SK-N-SH (cell line): ENCODE measurements at regions not wholly inside any gene's neighbourhood (a gene's known extent, or its start where the extent isn't known, plus 50 kb on each side); places are given as distances from the start of the nearest gene placed in this dataset.

Experiments
- CTCF ChIA-PET: fragments of 300-600, 350-600 bp; formaldehyde crosslinking; extraction: SDS; loops from one replicate; lab custom pipeline; 2021; lab: Yijun Ruan, JAX
- POLR2A ChIA-PET: fragments of 350-600 bp; sonication (Branson Sonifier 250); formaldehyde crosslinking; extraction: SDS; loops from one replicate; lab custom pipeline; 2020; ENCODE audit warnings: antibody characterized with exemption, inconsistent platforms; lab: Yijun Ruan, JAX
- DNase-seq: peaks from one replicate; pipeline ENCODE4 v3.0.0; 2012
- H2AFZ ChIP-seq: fragments of 200-600 bp; sonication (generic); 2 replicates; pipeline ENCODE4 v1.8.1; 2016; ENCODE audit warnings: antibody characterized with exemption, mild to moderate bottlenecking, low read depth
- H3F3A ChIP-seq: fragments of 200-600 bp; sonication (generic); replicated peaks from 2 replicates; pipeline ENCODE3; 2016; ENCODE audit warnings: antibody characterized with exemption, mild to moderate bottlenecking; ENCODE audit not compliant: insufficient read depth
- H3K27ac ChIP-seq, 2 experiments: fragments of 200-500 bp in 1 of 2; fragments of 200-600 bp in 1 of 2; sonication (Bioruptor generic) in 1 of 2; sonication (generic), shearing (Covaris generic) in 1 of 2; 2 replicates each; pipeline versions ENCODE4 v1.5.1 to v1.6.1; 2014 to 2016; ENCODE audit warnings: low read depth in 2 of 2, inconsistent platforms in 1 of 2, low read length in 1 of 2, mild to moderate bottlenecking in 1 of 2, mixed read lengths in 1 of 2
- H3K27me3 ChIP-seq: fragments of 200-600 bp; sonication (generic), shearing (Covaris generic); 2 replicates; pipeline ENCODE4 v1.6.1; 2016; ENCODE audit warnings: mixed run types; ENCODE audit not compliant: insufficient read depth
- H3K36me3 ChIP-seq, 2 experiments: fragments of 200-500 bp in 1 of 2; fragments of 200-600 bp in 1 of 2; sonication (Bioruptor generic) in 1 of 2; sonication (generic) in 1 of 2; replicated peaks in 1 of 2; 2 replicates each; pipeline versions ENCODE3 to v1.5.1; 2014 to 2016; ENCODE audit warnings: low read length in 1 of 2, mild to moderate bottlenecking in 1 of 2; ENCODE audit not compliant: insufficient read depth in 2 of 2, control insufficient read depth in 1 of 2
- H3K4me1 ChIP-seq, 2 experiments: fragments of 200-500 bp in 1 of 2; fragments of 200-600 bp in 1 of 2; sonication (Bioruptor generic) in 1 of 2; sonication (generic), shearing (Covaris generic) in 1 of 2; 2 replicates each; pipeline versions ENCODE4 v1.5.1 to v1.6.1; 2014 to 2016; ENCODE audit warnings: low read depth in 1 of 2, low read length in 1 of 2, mixed run types in 1 of 2; ENCODE audit not compliant: insufficient read depth in 2 of 2, control insufficient read depth in 1 of 2
- H3K4me2 ChIP-seq: fragments of 200-600 bp; sonication (generic), shearing (Covaris generic); 2 replicates; pipeline ENCODE4 v1.6.1; 2017; ENCODE audit warnings: mixed run types
- H3K4me3 ChIP-seq, 2 experiments: fragments of 200-500 bp in 1 of 2; fragments of 200-600 bp in 1 of 2; sonication (Bioruptor generic) in 1 of 2; sonication (generic), shearing (Covaris generic) in 1 of 2; 2 replicates each; pipeline versions ENCODE4 v1.5.1 to v1.8.1; 2014 to 2016; ENCODE audit warnings: low read depth in 2 of 2, inconsistent platforms in 1 of 2, low read length in 1 of 2, mild to moderate bottlenecking in 1 of 2, mixed read lengths in 1 of 2, moderate library complexity in 1 of 2
- H3K79me2 ChIP-seq: fragments of 200-600 bp; sonication (generic); 2 replicates; pipeline ENCODE4 v1.8.1; 2017; ENCODE audit warnings: mild to moderate bottlenecking; ENCODE audit not compliant: insufficient read depth
- H3K9ac ChIP-seq: fragments of 200-600 bp; sonication (generic); 2 replicates; pipeline ENCODE4 v1.6.1; 2017; ENCODE audit warnings: mixed run types
- H3K9me2 ChIP-seq: fragments of 200-600 bp; sonication (generic); 2 replicates; pipeline ENCODE4 v1.6.1; 2017; ENCODE audit warnings: mixed run types
- H3K9me3 ChIP-seq: fragments of 200-600 bp; sonication (generic); 2 replicates; pipeline ENCODE4 v1.6.1; 2017; ENCODE audit warnings: mixed run types, mild to moderate bottlenecking, moderate library complexity
- H4K20me1 ChIP-seq: fragments of 200-600 bp; sonication (generic); 2 replicates; pipeline ENCODE4 v1.6.1; 2017; ENCODE audit warnings: mild to moderate bottlenecking, mixed run types; ENCODE audit not compliant: insufficient read depth
- CTCF ChIP-seq: fragments of 200-600 bp; sonication (generic); IDR thresholded peaks from 2 replicates; pipeline ENCODE4 v1.6.1; 2017; ENCODE audit warnings: antibody characterized with exemption, mild to moderate bottlenecking, moderate library complexity
- FOXJ3 ChIP-seq: sonication (generic); formaldehyde crosslinking; IDR thresholded peaks from 2 replicates; pipeline ENCODE4 v1.5.1; 2020; ENCODE audit warnings: mild to moderate bottlenecking, missing genetic modification reagents
- GATA2 ChIP-seq: sonication (generic); formaldehyde crosslinking; IDR thresholded peaks from 2 replicates; pipeline ENCODE4 v1.5.0; 2020; ENCODE audit warnings: mild to moderate bottlenecking, missing genetic modification reagents
- IRF3 ChIP-seq: fragments of 150-350 bp; IDR thresholded peaks from 2 replicates; pipeline ENCODE4 v1.6.1; 2016; ENCODE audit warnings: mild to moderate bottlenecking, low read depth, low read length
- MAX ChIP-seq: IDR thresholded peaks from 2 replicates; pipeline ENCODE4 v1.4.0; 2012; ENCODE audit warnings: low read depth
- MXI1 ChIP-seq: IDR thresholded peaks from 2 replicates; pipeline ENCODE4 v1.6.1; 2012; ENCODE audit warnings: mild to moderate bottlenecking, low read depth, low read length, improper control_type of control experiment
- NRF1 ChIP-seq: IDR thresholded peaks from 2 replicates; pipeline ENCODE4 v1.6.1; 2012; ENCODE audit warnings: low read depth, mild to moderate bottlenecking, low read length
- PBX3 ChIP-seq: IDR thresholded peaks from 2 replicates; pipeline ENCODE4; 2012
- POLR2AphosphoS5 ChIP-seq: IDR thresholded peaks from 2 replicates; pipeline ENCODE4 v1.6.1; 2012; ENCODE audit warnings: low read depth, low read length
- RCOR1 ChIP-seq: fragments of 150-350 bp; IDR thresholded peaks from 2 replicates; pipeline ENCODE4 v1.6.1; 2017; ENCODE audit warnings: antibody characterized with exemption, low read length
- REST ChIP-seq: IDR thresholded peaks from 2 replicates; pipeline ENCODE4 v1.6.1; 2012; ENCODE audit warnings: mild to moderate bottlenecking, low read depth, low read length, moderate library complexity
- RXRA ChIP-seq: IDR thresholded peaks from 2 replicates; pipeline ENCODE4 v1.4.0; 2012; ENCODE audit warnings: low read depth, mild to moderate bottlenecking, borderline replicate concordance
- TAF1 ChIP-seq: IDR thresholded peaks from 2 replicates; pipeline ENCODE4 v1.6.1; 2012; ENCODE audit warnings: low read depth, mild to moderate bottlenecking, low read length, moderate library complexity, borderline replicate concordance
- USF1 ChIP-seq: IDR thresholded peaks from 2 replicates; pipeline ENCODE4 v1.4.0; 2012; ENCODE audit warnings: low read depth, borderline replicate concordance
- USF2 ChIP-seq: fragments of 150-350 bp; IDR thresholded peaks from 2 replicates; pipeline ENCODE4 v1.6.1; 2017; ENCODE audit warnings: antibody characterized with exemption, low read length, low read depth, borderline replicate concordance
- YY1 ChIP-seq: IDR thresholded peaks from 2 replicates; pipeline ENCODE4 v1.4.0; 2012; ENCODE audit warnings: low read depth, mild to moderate bottlenecking
- WGBS: methylation state at CpG from one replicate; pipeline ENCODE4 v1.1.6; 2017; ENCODE audit warnings: low lambda C conversion rate; 5-methylcytosine and 5-hydroxymethylcytosine counted together

- POLR2A ChIA-PET: no interaction called here
- Histone ChIP-seq H3K27ac (no peak overlapping the region), H3K9me2 (no peaks in the 10 kb centered on the region), H3K9me3 (no peaks in the 10 kb centered on the region), H3K9ac (no peak overlapping the region), H4K20me1 (no peaks in the 10 kb centered on the region), H3K27me3 (no peaks in the 10 kb centered on the region), H3K36me3 (no peaks in the 10 kb centered on the region), H3K4me2 (no peak overlapping the region), H3K4me3 (no peak overlapping the region), H2AFZ (no peak overlapping the region), H3F3A (no peaks in the 10 kb centered on the region), H3K4me1 (peaks cover 0 to 7% of the 10 kb centered on the region in 2 experiments; a peak in 1 of 4 replicates), H3K79me2 (no peaks in the 10 kb centered on the region)
- TF ChIP-seq NRF1: no peak
- TF ChIP-seq USF2: no peak
- no peak for TF ChIP-seq POLR2AphosphoS5
- TF ChIP-seq CTCF: no peak; the same call in 1 of the 2 replicates
- no peak for TF ChIP-seq TAF1
- no peak for TF ChIP-seq USF1
- TF ChIP-seq REST: no peak
- TF ChIP-seq RCOR1: no peak
- no peak for TF ChIP-seq RXRA
- no peak for TF ChIP-seq PBX3
- no peak for TF ChIP-seq GATA2
- no peak for TF ChIP-seq MAX
- TF ChIP-seq YY1: no peak
- no peak for TF ChIP-seq IRF3
- TF ChIP-seq MXI1: no peak
- no peak for TF ChIP-seq FOXJ3 (CRISPR knock-in tag)
- CTCF ChIA-PET: interaction anchor here (1.1 to 1.6 kb wide), 3 partner anchors 8 to 28 kb away, joined by 3 to 4 read pairs (median 3); no protein-coding TSS in a partner anchor
- WGBS: 73% methylated on average over 10 of the region's 10 CpGs
- no peak for DNase-seq
These were observed 64.0 kb upstream of the DGKG start for GRCh38 chr3:186425788-186426730.
